Right atrium auricular region (tissue), 2 donors: ENCODE measurements at regions not wholly inside any gene's neighbourhood (a gene's known extent, or its start where the extent isn't known, plus 50 kb on each side); places are given as distances from the start of the nearest gene placed in this dataset.

Experiments used
- DNase-seq: peaks from one replicate; pipeline ENCODE4 v3.0.0-alpha.2; 2019; ENCODE audit warnings: low spot score
- H3K27ac ChIP-seq, 2 donors: fragments of 200-600 bp; sonication (generic); 1 replicate in 1 of 2; 2 replicates in 1 of 2; pipeline ENCODE4 v1.5.1; 2016 to 2019
- H3K27me3 ChIP-seq, 2 donors: fragments of 200-600 bp; sonication (generic); one replicate each; pipeline versions ENCODE4 v1.5.1 to v1.6.0; 2017 to 2019
- H3K36me3 ChIP-seq: fragments of 200-600 bp; sonication (generic); one replicate; pipeline ENCODE4 v1.5.1; 2016
- H3K4me1 ChIP-seq, 2 donors: fragments of 200-600 bp; sonication (generic); one replicate each; pipeline versions ENCODE4 v1.5.1 to v1.6.0; 2017 to 2019
- H3K4me3 ChIP-seq, 2 donors: fragments of 200-600 bp; sonication (generic); 1 replicate in 1 of 2; 2 replicates in 1 of 2; pipeline ENCODE4 v1.5.1; 2017 to 2019; ENCODE audit warnings: mild to moderate bottlenecking in 1 of 2, moderate library complexity in 1 of 2
- H3K9me3 ChIP-seq, 2 donors: fragments of 200-600 bp; sonication (generic); one replicate each; pipeline ENCODE4 v1.5.1; 2019
- CTCF ChIP-seq, 2 donors: fragments of 200-600 bp; sonication (generic); IDR thresholded peaks; one replicate each; pipeline ENCODE4 v1.5.1; 2019; ENCODE audit warnings: antibody characterized with exemption in 2 of 2

DNA sequence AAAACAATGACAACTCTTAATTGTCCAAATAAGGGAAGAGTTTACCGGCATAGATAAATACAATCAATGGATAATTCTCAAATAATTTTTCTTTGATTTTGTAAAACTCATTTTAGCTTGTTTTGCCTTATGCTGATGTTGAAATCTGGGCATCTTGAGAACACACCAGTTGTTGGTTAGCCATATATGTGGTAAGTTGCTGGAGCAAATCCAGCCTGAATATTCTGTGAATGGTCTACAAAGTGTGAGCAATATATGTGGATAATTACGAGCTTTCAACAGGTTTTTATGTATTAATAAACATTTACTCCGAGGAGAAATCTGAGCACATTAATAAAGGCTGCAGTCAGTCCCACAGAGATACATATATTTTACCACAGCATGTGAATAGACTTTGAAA lies 423.6 kb downstream of the BCKDHB start:
- DNase-seq = no peak
- no peak for TF ChIP-seq CTCF (IDR thresholded peaks at IDR 0.05)
- no peak overlapping the region for H3K27ac ChIP-seq
- no peaks in the 10 kb centered on the region for H3K36me3 ChIP-seq
- H3K27me3 ChIP-seq = no peaks in the 10 kb centered on the region
- no peaks in the 10 kb centered on the region for H3K9me3 ChIP-seq
- no peaks in the 10 kb centered on the region for H3K4me1 ChIP-seq
- H3K4me3 ChIP-seq = no peak overlapping the region

GRCh38 chr6:80528115-80528514 lies 421.6 kb downstream of the BCKDHB start:
- Histone ChIP-seq H3K36me3 (no peaks in the 10 kb centered on the region), H3K27me3 (no peaks in the 10 kb centered on the region), H3K4me1 (no peaks in the 10 kb centered on the region), H3K4me3 (no peak overlapping the region), H3K9me3 (no peaks in the 10 kb centered on the region), H3K27ac (no peak overlapping the region)
- DNase-seq = no peak
- no peak for TF ChIP-seq CTCF (IDR thresholded peaks at IDR 0.05)

DNA sequence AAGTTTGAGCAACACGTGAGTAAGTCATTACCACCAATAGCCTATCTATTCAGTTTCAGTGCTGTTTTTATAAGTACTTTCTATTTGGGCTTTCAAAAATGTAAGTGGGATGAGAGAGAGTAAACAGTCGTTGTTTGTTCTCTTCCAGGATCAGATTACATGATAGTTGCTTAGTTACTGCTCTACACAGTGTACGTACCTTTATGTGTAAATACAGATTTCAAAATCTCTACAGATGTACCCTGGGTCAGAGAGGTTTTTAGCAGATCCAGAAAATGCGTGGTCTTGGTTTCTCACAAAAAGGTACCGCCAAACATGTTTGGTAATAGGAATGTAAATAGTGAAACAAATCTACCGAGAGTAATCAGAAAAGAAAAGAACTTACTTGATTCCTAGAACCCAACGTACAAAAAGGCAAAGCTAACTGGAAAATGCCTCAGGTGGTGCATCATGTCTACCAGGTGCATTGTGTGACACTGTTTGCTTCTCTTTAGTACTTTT lies 421.1 kb downstream of the BCKDHB start:
- no peak for DNase-seq
- Histone ChIP-seq H3K36me3 (no peaks in the 10 kb centered on the region), H3K27me3 (no peaks in the 10 kb centered on the region), H3K27ac (no peak overlapping the region), H3K4me1 (no peaks in the 10 kb centered on the region), H3K9me3 (no peaks in the 10 kb centered on the region), H3K4me3 (no peak overlapping the region)
- no peak for TF ChIP-seq CTCF (IDR thresholded peaks at IDR 0.05)

- peak overlapping the region in 1 of 2 donors; percentile 14 for H3K4me3 ChIP-seq
- no peak for TF ChIP-seq CTCF (IDR thresholded peaks at IDR 0.05)
Measured at GRCh38 chr6:80523531-80523997, 417.1 kb downstream of the BCKDHB start.

GRCh38 chr6:80523010-80523409 lies 416.5 kb downstream of the BCKDHB start:
- no peaks in the 10 kb centered on the region for H3K27me3 ChIP-seq
- H3K4me1 ChIP-seq = no peaks in the 10 kb centered on the region
- no peaks in the 10 kb centered on the region for H3K36me3 ChIP-seq
- H3K27ac ChIP-seq = no peak overlapping the region
- no peak for DNase-seq
- no peak for TF ChIP-seq CTCF (IDR thresholded peaks at IDR 0.05)
- H3K4me3 ChIP-seq = peak overlapping the region in 1 of 2 donors; percentile 14
- H3K9me3 ChIP-seq = no peaks in the 10 kb centered on the region

More at GRCh38 chr6:80523531-80523997, 417.1 kb downstream of the BCKDHB start:
- Histone ChIP-seq H3K9me3 (no peaks in the 10 kb centered on the region), H3K27me3 (no peaks in the 10 kb centered on the region), H3K36me3 (no peaks in the 10 kb centered on the region), H3K4me1 (no peaks in the 10 kb centered on the region), H3K27ac (no peak overlapping the region)
- no peak for DNase-seq

DNA sequence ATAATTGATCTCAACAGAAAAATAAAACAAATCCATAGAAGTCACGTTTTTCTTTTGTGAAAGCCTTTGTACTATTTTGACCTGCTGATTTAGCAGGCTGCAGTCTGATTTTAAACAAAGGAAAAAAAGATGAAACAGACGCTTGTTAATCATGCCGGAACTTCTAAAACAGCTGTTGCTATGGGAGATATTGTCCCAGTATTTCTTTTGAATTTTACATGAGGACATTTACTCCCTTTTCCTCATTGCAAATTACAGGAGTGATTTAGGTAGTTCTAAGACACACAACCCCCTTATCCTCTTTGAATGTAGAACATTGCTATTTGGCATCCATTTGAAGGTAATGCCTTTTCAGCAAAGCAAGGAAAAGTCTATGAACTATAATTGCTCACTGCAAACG lies 416.1 kb downstream of the BCKDHB start:
- Histone ChIP-seq H3K4me1 (no peaks in the 10 kb centered on the region), H3K36me3 (no peaks in the 10 kb centered on the region), H3K9me3 (no peaks in the 10 kb centered on the region), H3K27me3 (no peaks in the 10 kb centered on the region), H3K27ac (no peak overlapping the region), H3K4me3 (no peak overlapping the region)
- DNase-seq = no peak
- TF ChIP-seq CTCF (IDR thresholded peaks at IDR 0.05) = no peak
